GM18519 (cell line): ENCODE measurements at regions not wholly inside any gene's neighbourhood (a gene's known extent, or its start where the extent isn't known, plus 50 kb on each side); places are given as distances from the start of the nearest gene placed in this dataset.
"Not testable (repeated sequence)": the region's sequence is repeated elsewhere in the genome, so short reads cannot be mapped to it uniquely, and the experiment has no call there.

Experiments used
- ATAC-seq: cut with Tn5 transposase; IDR thresholded peaks from one replicate; pipeline ENCODE4 v1.9.1; 2021; ENCODE audit warnings: mild to moderate bottlenecking, moderate library complexity; ENCODE audit not compliant: unreplicated experiment, low FRiP score

- no peak for ATAC-seq
These were observed 367.0 kb downstream of the RND3 start for GRCh38 chr2:150120326-150120955.

- no peak for ATAC-seq
These were observed 367.6 kb downstream of the RND3 start for GRCh38 chr2:150119819-150120218.

GRCh38 chr2:150114089-150114488, 373.4 kb downstream of the RND3 start:
- ATAC-seq, result not testable (repeated sequence)

DNA sequence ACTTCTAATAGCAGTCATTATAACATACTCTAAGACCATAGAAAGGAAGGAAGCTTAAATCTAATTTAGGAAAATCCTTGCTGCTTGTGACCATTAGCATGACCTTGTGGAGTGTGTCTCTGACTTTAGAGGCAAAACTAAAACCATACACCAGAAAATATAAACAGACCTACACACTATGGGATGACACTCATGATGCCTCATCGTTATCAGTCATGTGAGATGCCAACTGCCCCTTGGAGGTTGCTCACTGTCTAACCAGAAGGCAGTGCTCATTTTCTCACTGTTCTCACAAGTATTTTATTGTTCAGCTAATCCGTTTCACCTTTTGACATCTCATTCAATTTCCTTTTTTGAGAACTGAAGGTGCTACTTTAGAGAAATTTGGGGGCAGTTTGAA, 376.9 kb downstream of the RND3 start:
- ATAC-seq, result no peak

GRCh38 chr2:150109912-150110311, 377.6 kb downstream of the RND3 start:
- no peak for ATAC-seq

DNA sequence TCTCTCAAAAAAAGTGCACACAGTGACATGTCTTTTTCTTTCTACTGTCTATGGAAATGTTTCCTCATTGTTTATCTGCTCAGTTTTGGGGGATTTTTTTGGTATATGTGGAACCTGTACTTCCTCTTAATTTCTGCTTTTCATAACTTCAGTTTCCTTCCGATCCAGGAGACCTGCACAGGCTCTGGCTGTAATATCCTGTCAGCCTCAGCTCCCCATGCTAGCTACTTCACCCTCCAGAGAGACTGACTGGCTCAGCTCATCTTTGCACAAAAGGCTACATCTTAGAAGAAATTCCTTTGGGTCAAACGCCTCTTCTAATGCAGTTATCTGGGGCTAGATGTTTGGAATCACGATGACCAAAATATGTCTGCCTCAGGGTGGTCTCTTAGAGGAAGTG, 378.4 kb downstream of the RND3 start:
- ATAC-seq, result no peak

GRCh38 chr2:150107816-150108215, 379.7 kb downstream of the RND3 start:
- ATAC-seq, result no peak

GRCh38 chr2:150107170-150107569, 380.3 kb downstream of the RND3 start:
- ATAC-seq, result no peak

DNA sequence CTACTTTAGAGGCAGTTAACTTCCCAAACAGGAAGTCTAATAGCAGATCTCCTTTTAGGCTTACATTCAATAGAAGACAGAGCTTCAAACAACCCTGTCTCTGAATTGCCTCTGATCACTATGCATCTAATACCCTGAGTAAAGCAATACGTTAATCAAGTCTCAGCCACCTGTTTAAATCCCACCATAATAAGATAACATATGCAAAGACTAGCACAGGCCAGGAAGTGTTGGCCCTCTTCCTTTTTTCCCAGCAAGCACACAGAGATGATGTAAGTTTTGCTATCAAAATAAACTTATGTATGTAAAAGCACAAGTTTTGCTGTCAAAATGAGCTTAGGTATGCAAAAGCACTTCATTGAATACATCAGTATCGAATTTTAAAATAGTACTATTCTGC, 385.5 kb downstream of the RND3 start:
- no peak for ATAC-seq

- no peak for ATAC-seq
These were observed 386.6 kb downstream of the RND3 start for GRCh38 chr2:150100834-150101233.

- no peak for ATAC-seq
These were observed 387.1 kb downstream of the RND3 start for GRCh38 chr2:150100336-150100735.

DNA sequence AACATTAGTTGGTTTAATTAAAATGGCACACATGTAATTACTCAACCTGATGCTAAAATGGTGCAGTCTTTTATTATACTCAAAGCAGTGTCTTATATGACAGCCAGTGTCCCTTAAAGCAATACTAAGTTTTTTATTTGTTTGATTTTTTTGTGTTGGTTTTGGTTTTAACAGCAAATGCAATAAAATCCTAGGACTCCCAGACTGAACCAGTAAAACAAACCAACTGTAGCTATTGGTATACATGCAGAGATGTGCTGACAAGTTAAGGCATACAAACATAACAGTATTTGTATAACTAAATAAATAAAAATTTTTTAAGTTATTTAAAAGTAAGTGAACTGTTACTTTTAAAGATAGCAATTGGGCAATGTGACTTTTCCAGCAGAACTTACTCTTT, 387.7 kb downstream of the RND3 start:
- no peak for ATAC-seq

DNA sequence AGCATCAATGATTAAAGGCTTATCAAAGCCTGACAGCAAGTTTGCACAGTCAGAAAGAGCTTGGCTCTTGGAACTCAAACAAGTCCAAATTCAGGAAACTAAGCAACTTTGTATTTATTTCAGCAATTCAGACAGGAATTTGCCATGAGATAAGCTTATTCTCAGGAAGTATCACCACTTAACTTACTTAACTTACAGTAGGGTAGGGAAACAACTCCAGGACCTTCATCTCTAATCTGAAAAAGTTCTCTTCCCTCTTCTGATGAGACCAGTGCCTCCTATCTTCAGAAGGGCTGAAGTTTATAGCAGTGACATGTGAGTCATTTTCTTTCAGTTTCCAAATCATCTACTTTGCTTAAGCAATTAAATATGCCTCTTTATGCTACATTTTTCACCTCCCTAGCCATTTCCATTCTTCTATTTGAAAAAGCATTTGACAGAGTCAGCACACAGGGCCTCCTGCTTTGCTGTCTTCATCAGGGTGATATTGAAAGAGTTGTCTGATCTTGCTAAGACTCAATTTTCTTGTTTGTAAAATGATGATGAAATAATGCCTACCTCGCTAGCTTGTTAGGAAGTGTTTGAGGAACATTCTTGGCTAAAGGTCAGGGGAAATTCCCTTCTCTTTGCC, 389.5 kb downstream of the RND3 start:
- ATAC-seq, result no peak

DNA sequence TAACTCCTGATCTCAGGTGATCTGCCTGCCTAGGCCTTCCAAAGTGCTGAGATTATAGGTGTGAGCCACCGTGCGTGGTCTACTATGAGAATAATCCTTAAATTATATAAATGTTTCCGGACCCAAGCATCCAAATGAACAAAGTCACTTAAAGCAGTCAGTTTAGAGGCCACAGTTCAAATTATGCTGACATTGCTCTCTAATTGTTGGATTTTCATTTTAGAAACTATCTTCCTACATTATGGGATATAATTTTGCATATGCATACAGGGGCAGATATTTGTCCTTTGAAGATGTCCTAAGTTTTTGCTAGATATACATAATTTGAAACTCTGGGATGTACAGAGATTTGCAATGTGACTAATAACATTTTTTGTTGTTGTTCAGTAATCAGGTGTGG, 390.1 kb downstream of the RND3 start:
- ATAC-seq, result no peak

DNA sequence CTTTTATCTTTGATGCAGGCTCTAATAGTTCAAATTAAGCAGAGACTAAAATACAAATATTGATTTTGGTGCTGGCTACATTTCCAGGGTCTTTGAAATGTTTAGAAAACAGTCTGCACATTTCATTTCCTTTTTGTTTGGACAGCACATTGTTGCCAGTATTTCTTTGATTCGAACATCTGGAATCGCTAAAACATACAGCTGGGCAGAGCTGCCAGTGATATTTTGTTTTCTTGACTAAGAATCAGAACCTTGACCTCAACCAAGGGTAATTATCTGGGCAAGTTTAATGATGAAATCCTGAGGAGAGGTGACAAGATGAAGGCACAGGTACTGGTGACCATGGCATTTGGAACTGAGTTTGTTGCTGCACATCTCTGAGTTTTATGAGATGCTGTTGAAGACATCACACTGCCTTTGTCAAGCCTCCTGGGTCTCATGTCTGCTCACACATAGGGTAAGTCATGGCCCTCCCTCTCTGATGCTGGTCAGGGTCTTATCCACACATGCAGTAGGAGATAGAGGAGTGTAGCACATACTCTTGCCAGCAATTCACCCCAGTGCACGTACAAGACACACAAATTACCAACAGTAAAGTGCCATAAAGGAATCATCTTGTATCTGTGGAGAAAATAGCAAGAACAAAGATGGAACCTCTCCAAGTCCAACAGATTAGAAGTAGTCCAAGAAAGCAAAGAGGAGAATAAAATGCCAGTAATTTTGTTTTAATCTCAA, 391.9 kb downstream of the RND3 start:
- no peak for ATAC-seq

DNA sequence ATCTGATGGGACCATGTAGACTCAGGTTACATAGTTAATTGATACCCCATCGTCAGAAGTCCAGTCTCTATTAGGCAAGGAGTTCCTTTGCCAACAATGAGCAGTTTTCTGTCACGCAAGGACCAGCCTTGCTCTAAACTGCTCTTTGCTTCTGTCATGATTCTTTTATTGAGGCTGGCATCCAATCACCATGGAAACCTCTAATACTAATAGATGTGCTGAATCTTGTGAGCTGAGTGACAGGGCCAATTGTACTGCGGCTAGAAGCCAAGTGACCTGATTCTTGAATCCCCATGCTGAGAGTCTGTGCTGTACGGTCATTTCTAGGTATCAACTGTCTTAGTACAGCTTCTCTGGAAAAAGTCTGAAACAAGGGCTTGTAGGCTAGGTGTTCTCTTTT, 395.6 kb downstream of the RND3 start:
- no peak for ATAC-seq

DNA sequence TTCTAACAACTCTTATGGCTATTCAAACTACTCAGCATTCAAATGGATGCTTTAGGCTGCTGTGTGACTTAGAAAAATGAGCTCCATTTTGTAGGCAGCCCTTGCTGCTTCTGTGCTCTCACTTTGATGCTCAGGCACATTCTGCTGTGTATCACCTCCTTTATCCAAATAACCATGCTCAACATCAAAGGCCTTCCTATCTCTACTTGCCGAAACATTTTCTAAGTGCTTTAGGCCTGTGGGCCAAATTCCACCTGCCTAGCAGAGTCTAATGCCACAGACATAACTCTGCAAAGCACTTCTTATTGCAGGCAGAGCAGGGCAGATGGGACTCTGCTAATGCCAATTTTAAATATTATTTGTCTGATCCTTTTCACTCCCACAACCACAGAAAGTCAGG, 397.4 kb downstream of the RND3 start:
- ATAC-seq, result no peak

- no peak for ATAC-seq
These were observed 398.9 kb downstream of the RND3 start for GRCh38 chr2:150088538-150088937.

DNA sequence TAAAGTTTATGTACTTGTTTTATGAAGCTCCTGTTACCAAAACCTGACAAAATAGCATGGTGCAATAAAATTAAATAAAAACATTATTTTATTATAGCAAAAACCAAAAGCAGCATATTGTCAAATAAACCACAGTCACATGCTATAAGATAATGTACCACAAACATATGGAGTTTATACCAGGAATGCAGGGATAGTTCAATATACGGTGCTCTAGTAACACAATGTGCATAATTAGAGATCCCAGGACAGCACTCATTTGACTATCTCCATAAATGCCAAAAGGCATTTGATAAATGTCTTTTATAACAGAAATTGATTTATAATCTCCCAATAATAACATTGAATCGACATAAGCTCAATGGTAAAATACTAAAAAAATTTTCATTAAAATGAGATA, 402.0 kb downstream of the RND3 start:
- ATAC-seq, result no peak

- no peak for ATAC-seq
These were observed 405.5 kb downstream of the RND3 start for GRCh38 chr2:150081775-150082481.

- no peak for ATAC-seq
These were observed 411.2 kb downstream of the RND3 start for GRCh38 chr2:150076281-150076680.
